ENCODE measurements at regions not wholly inside any gene's neighbourhood (a gene's known extent, or its start where the extent isn't known, plus 50 kb on each side); places are given as distances from the start of the nearest gene placed in this dataset.

DNA sequence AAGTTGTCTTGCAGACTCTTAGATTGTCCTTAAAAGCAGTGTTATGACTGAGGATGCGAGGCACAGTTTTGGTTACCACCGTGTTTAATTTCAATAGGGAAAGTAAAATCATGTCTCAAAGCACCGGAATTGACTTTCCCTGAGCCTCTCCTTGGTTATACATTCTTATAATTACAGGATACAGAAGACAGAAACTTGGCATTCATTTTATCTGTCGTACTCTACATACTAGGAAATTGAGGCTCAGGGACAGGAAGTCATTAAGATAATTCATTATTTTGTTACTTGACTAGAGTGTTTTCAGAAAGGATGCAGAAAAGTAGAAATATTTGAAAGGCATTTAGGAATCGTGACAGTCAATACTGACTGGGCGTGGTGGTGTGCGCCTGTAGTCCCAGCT, 54.0 kb upstream of the SPATA31D4 start:
- DNase-seq, result no peak
- Histone ChIP-seq H3K27me3 (replicated peaks in 1 of 7) (peaks cover 0 to 29% (median 0%) of the 10 kb centered on the region in 7 donors), H3K36me3 (no peaks in the 10 kb centered on the region), H3K9me3 (peaks cover 0 to 3% (median 0%) of the 10 kb centered on the region in 8 donors), H3K4me3 (no peak overlapping the region), H3K27ac (peak overlapping the region in 2 of 8 donors; percentile 31 to 34), H3K4me1 (peaks cover 0 to 5% (median 0%) of the 10 kb centered on the region in 6 donors)
- intact Hi-C loops (cut with DNase I; ENCODE audit: low total_unique reads), result no loop called here
- TF ChIP-seq, protein P1, sequence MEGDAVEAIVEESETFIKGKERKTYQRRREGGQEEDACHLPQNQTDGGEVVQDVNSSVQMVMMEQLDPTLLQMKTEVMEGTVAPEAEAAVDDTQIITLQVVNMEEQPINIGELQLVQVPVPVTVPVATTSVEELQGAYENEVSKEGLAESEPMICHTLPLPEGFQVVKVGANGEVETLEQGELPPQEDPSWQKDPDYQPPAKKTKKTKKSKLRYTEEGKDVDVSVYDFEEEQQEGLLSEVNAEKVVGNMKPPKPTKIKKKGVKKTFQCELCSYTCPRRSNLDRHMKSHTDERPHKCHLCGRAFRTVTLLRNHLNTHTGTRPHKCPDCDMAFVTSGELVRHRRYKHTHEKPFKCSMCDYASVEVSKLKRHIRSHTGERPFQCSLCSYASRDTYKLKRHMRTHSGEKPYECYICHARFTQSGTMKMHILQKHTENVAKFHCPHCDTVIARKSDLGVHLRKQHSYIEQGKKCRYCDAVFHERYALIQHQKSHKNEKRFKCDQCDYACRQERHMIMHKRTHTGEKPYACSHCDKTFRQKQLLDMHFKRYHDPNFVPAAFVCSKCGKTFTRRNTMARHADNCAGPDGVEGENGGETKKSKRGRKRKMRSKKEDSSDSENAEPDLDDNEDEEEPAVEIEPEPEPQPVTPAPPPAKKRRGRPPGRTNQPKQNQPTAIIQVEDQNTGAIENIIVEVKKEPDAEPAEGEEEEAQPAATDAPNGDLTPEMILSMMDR (IDR thresholded peaks at IDR 0.05 in 8 of 11, conservative IDR thresholded peaks at IDR 0.05 in 3 of 11), result no peak
- TF ChIP-seq POLR2A (IDR thresholded peaks at IDR 0.05) (no peak), POLR2AphosphoS5 (IDR thresholded peaks at IDR 0.05) (no peak)
- WGBS, 5 donors, result 38 to 62% (median 49%) methylated on average over 7 of the region's 7 CpGs

DNA sequence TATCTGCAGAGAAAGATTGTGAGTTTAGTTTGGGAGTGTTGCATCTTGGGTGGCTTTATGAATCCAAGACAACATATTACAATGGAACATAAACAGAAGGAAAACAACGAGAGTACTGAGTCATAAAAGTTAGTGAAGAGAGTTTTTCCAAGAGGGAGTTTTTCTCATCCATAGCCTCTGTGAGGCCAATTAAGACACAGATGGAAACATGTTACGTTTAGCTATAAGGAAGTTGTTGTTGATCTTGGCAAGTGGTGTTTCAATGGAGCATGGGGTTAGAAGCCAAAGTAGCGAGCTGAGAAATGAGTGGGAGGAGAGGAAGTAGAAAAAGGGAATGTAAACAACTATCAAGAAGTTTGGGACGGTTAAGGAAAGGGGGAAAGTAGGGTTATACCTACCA, 53.3 kb upstream of the SPATA31D4 start:
- 38 to 60% (median 52%) methylated on average over 4 of the region's 4 CpGs for WGBS, 5 donors
- H3K27me3 ChIP-seq (replicated peaks in 1 of 7), result peaks cover 0 to 29% (median 0%) of the 10 kb centered on the region in 7 donors
- TF ChIP-seq POLR2A (IDR thresholded peaks at IDR 0.05) (no peak), POLR2AphosphoS5 (IDR thresholded peaks at IDR 0.05) (no peak)
- TF ChIP-seq, protein P1 (IDR thresholded peaks at IDR 0.05 in 8 of 11, conservative IDR thresholded peaks at IDR 0.05 in 3 of 11), result no peak
- peaks cover 0 to 5% (median 0%) of the 10 kb centered on the region in 6 donors for H3K4me1 ChIP-seq
- DNase-seq, result no peak
- no peak overlapping the region for H3K4me3 ChIP-seq
- peaks cover 0 to 3% (median 0%) of the 10 kb centered on the region in 8 donors for H3K9me3 ChIP-seq
- H3K27ac ChIP-seq, result peak overlapping the region in 2 of 8 donors; percentile 31 to 34
- intact Hi-C loops (cut with DNase I; ENCODE audit: low total_unique reads), result no loop called here
- H3K36me3 ChIP-seq, result no peaks in the 10 kb centered on the region

DNA sequence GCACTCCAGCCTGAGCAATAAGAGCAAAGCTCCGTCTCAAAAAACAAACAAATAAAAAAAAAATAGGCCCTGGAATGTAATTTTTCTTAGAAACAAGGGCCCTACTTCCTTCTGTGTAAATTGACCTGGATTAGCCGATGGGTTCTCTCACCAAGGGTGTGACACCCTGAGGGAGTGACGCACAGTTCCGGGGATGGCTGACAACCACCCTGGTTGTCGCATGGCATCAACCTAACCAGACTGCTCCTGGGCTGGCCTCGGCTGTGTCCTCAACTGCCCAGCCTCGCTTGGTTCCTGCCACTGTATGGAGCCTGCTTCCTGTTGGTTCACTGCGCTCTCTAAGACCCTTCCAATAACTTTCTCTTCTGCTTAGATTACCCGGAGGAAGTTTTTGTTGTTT, 51.2 kb upstream of the SPATA31D4 start:
- Histone ChIP-seq H3K9me3 (peaks cover 0 to 3% (median 0%) of the 10 kb centered on the region in 8 donors), H3K4me3 (no peak overlapping the region), H3K27ac (no peak overlapping the region), H3K4me1 (peaks cover 0 to 5% (median 0%) of the 10 kb centered on the region in 6 donors), H3K27me3 (replicated peaks in 1 of 7) (peaks cover 0 to 29% (median 0%) of the 10 kb centered on the region in 7 donors), H3K36me3 (no peaks in the 10 kb centered on the region)
- no peak for DNase-seq
- 89 to 95% (median 91%) methylated on average over 9 of the region's 9 CpGs for WGBS, 5 donors
- intact Hi-C loops (cut with DNase I; ENCODE audit: low total_unique reads), result no loop called here
- TF ChIP-seq POLR2AphosphoS5 (IDR thresholded peaks at IDR 0.05) (no peak), POLR2A (IDR thresholded peaks at IDR 0.05) (no peak)
- TF ChIP-seq, protein P1 (IDR thresholded peaks at IDR 0.05 in 8 of 11, conservative IDR thresholded peaks at IDR 0.05 in 3 of 11), result no peak
